22Rv1 (cell line): ENCODE measurements at regions not wholly inside any gene's neighbourhood (a gene's known extent, or its start where the extent isn't known, plus 50 kb on each side); places are given as distances from the start of the nearest gene placed in this dataset.

ENCODE experiments used
- H3K27ac ChIP-seq: fragments of 450-650 bp; 2 replicates; pipeline ENCODE4 v1.5.1; 2017
- CTCF ChIP-seq: fragments of 450-650 bp; IDR thresholded peaks from 2 replicates; pipeline ENCODE4 v1.5.1; 2017; ENCODE audit warnings: mild to moderate bottlenecking
- ZFX ChIP-seq: fragments of 450-650 bp; IDR thresholded peaks from 2 replicates; pipeline ENCODE4 v1.6.1; 2017; ENCODE audit warnings: antibody characterized with exemption, borderline replicate concordance

DNA sequence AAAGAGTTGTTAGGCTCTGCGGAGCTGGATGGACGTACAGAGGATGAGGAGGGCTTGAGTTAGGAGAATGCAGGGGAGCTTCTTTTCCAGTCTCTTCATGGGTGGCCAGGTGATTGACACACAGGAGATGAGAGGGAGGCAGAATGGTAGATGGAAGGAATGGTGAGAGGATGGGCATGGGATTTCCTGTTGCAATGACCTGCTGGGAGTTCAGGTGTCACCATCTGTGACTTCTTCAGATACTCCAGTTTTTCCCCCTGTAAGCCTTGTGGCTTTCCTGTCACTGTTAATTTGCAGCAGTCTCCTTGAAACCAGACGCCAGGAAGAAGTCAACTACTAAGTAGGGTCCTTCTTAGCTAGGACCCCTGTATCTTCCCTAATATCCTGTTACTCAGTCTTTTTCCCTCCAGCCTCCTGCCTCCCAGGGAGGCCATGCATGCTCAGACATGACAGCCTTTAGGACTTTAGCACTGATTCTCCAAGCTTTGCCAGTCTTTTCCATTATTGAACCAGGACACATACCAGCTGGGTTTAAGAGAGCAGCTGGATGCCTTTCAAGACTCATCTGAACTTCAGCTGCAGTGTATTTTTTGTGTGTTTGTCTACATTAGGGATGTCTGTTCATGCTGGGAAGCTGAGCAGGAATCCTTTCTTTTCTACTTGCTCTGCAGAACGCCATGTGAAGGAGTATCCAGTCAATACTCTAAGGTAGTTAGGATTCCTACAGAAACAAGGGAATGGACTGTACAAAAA lies 67.2 kb upstream of the CD180 start:
- no peak overlapping the region for H3K27ac ChIP-seq
- TF ChIP-seq CTCF (no peak), ZFX (no peak)

- H3K27ac ChIP-seq, result no peak overlapping the region
- TF ChIP-seq ZFX (no peak), CTCF (no peak)
Observed at GRCh38 chr5:67262956-67263355, 66.4 kb upstream of the CD180 start.

GRCh38 chr5:67262206-67262605 lies 65.6 kb upstream of the CD180 start:
- TF ChIP-seq CTCF (no peak), ZFX (no peak)
- no peak overlapping the region for H3K27ac ChIP-seq

DNA sequence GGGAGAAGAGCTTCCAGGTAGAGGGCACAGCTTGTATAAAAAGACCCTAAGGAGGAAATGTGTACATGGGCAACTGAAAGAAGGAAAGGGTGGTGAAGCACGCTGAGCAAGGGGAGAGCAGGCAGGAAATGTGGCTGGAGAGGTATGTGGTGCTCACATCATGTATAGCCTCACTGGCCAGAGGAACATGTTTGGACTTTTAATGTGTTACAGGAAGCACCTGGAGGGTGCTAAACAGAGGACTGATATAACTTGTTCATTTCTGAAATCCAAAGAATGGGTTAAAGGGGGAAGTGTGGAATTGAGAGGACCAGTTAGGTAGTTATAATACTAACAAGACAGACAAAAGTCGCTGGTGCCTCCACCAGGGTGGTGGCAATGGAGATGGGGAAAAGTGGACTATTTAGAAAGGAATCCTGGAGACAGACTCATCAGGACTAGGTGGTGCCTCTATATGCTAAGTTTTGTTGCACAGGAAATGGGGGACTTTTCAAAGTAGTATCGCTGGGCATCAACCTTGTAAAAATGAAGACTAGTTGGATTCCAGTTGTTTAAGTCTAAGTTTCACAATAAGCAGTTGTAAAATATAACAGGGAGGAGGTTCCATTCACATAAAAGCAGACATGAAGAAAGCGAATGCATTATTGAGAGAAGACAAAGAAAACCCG lies 63.1 kb upstream of the CD180 start:
- no peak overlapping the region for H3K27ac ChIP-seq
- TF ChIP-seq ZFX (no peak), CTCF (no peak)

- TF ChIP-seq CTCF (no peak), ZFX (no peak)
- no peak overlapping the region for H3K27ac ChIP-seq
Observed at GRCh38 chr5:67257500-67257899, 60.9 kb upstream of the CD180 start.

- TF ChIP-seq CTCF (no peak), ZFX (no peak)
- H3K27ac ChIP-seq, result no peak overlapping the region
Observed at GRCh38 chr5:67257077-67257476, 60.5 kb upstream of the CD180 start.

DNA sequence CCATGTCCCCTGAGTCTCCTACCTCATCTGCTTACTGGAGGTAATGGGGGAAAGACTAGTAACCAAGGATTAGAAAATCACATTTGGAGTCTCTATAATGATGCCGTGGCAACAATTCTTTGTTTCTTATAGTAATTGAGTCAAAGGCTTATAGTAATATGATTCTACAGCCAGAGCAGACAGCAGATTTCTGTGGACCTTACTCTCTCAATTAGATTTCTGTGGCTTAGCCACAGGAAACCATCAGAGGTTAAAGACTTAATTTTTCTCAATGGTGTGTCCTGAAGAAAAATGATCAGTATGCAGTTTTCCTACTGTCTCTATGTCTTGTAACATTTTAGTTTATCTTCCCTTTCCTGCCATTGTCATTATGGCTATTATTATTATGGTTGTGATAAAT lies 59.3 kb upstream of the CD180 start:
- no peak overlapping the region for H3K27ac ChIP-seq
- TF ChIP-seq CTCF (no peak), ZFX (no peak)
